SK-N-SH treated with all-trans-retinoic acid at 6 μM for 48 hours (cell line): ENCODE measurements at regions not wholly inside any gene's neighbourhood (a gene's known extent, or its start where the extent isn't known, plus 50 kb on each side); places are given as distances from the start of the nearest gene placed in this dataset.
A peak's percentile ranks its signal among the peaks of the same experiment; 100 is the strongest.

Source experiments
- ATAC-seq: fragments of 200-7000 bp; cut with Tn5 transposase; 3 replicates; pipeline ENCODE4 v1.9.1; 2020; ENCODE audit warnings: mild to moderate bottlenecking, moderate library complexity
- ARNTL ChIP-seq: fragments of 450-650 bp; formaldehyde crosslinking; IDR thresholded peaks from 2 replicates; pipeline ENCODE4 v1.5.0; 2020; ENCODE audit warnings: low read depth, mild to moderate bottlenecking, moderate library complexity, borderline replicate concordance
- BACH2 ChIP-seq: fragments of 250-450 bp; sonication (Bioruptor Pico); IDR thresholded peaks from 2 replicates; pipeline ENCODE4 v1.9.0; 2021; ENCODE audit warnings: mild to moderate bottlenecking, borderline replicate concordance
- CREB5 ChIP-seq: fragments of 250-450 bp; sonication (Bioruptor Pico); IDR thresholded peaks from 2 replicates; pipeline ENCODE4 v1.5.1; 2020; ENCODE audit warnings: low read depth, mild to moderate bottlenecking, moderate library complexity
- CSDC2 ChIP-seq: fragments of 250-450 bp; sonication (Bioruptor Pico); IDR thresholded peaks from 2 replicates; pipeline ENCODE4 v1.5.0; 2020; ENCODE audit warnings: mild to moderate bottlenecking, moderate library complexity
- CSRNP3 ChIP-seq: fragments of 250-450 bp; sonication (Bioruptor Pico); IDR thresholded peaks from 2 replicates; pipeline ENCODE4 v1.5.1; 2021; ENCODE audit warnings: mild to moderate bottlenecking, moderate library complexity
- ESRRG ChIP-seq: fragments of 250-450 bp; sonication (Bioruptor Pico); IDR thresholded peaks from 2 replicates; pipeline ENCODE4 v1.6.1; 2021; ENCODE audit warnings: mild to moderate bottlenecking
- GLIS3 ChIP-seq: fragments of 250-450 bp; sonication (Bioruptor Pico); IDR thresholded peaks from 2 replicates; pipeline ENCODE4 v1.5.0; 2020; ENCODE audit warnings: mild to moderate bottlenecking, moderate library complexity
- ISL1 ChIP-seq: fragments of 250-450 bp; sonication (Bioruptor Pico); IDR thresholded peaks from 2 replicates; pipeline ENCODE4 v2.1.2; 2022; ENCODE audit warnings: mild to moderate bottlenecking, moderate library complexity
- OSR1 ChIP-seq: fragments of 250-450 bp; sonication (Bioruptor Pico); IDR thresholded peaks from 2 replicates; pipeline ENCODE4 v1.8.0; 2022; ENCODE audit warnings: moderate library complexity, mild to moderate bottlenecking, inconsistent platforms
- POU6F1 ChIP-seq: fragments of 250-450 bp; sonication (Bioruptor Pico); IDR thresholded peaks from 2 replicates; pipeline ENCODE4 v1.8.0; 2021; ENCODE audit warnings: low read depth, mild to moderate bottlenecking, moderate library complexity, borderline replicate concordance
- RARB ChIP-seq: fragments of 250-450 bp; sonication (Bioruptor Pico); IDR thresholded peaks from 2 replicates; pipeline ENCODE4 v1.8.0; 2021; ENCODE audit warnings: mild to moderate bottlenecking, moderate library complexity
- SNAI2 ChIP-seq: fragments of 250-450 bp; sonication (Bioruptor Pico); IDR thresholded peaks from 2 replicates; pipeline ENCODE4 v1.5.0; 2020; ENCODE audit warnings: mild to moderate bottlenecking, moderate library complexity
- TOX ChIP-seq: fragments of 250-450 bp; sonication (Bioruptor Pico); IDR thresholded peaks from 2 replicates; pipeline ENCODE4 v1.8.0; 2021; ENCODE audit warnings: mild to moderate bottlenecking, moderate library complexity, borderline replicate concordance
- ZC3H10 ChIP-seq: fragments of 250-450 bp; sonication (Bioruptor Pico); IDR thresholded peaks from 2 replicates; pipeline ENCODE4 v1.5.1; 2021; ENCODE audit warnings: mild to moderate bottlenecking, moderate library complexity
- ZFP3 ChIP-seq: fragments of 250-450 bp; sonication (Bioruptor Pico); IDR thresholded peaks from 2 replicates; pipeline ENCODE4 v1.5.0; 2020; ENCODE audit warnings: mild to moderate bottlenecking, moderate library complexity
- ZNF565 ChIP-seq: fragments of 450-650 bp; formaldehyde crosslinking; conservative IDR thresholded peaks from 2 replicates; pipeline ENCODE4 v1.5.0; 2020; ENCODE audit warnings: low read depth, mild to moderate bottlenecking, moderate library complexity
- ZNF70 ChIP-seq: fragments of 450-650 bp; formaldehyde crosslinking; IDR thresholded peaks from 2 replicates; pipeline ENCODE4 v1.5.0; 2020; ENCODE audit warnings: mild to moderate bottlenecking, moderate library complexity
- ZNF8 ChIP-seq: fragments of 450-650 bp; formaldehyde crosslinking; IDR thresholded peaks from 2 replicates; pipeline ENCODE4 v1.5.0; 2020; ENCODE audit warnings: mild to moderate bottlenecking, moderate library complexity
- TF ChIP-seq, protein P1 (sequence below): fragments of 250-450 bp; sonication (Bioruptor Pico); IDR thresholded peaks from 2 replicates; pipeline ENCODE4 v1.8.0; 2020; ENCODE audit warnings: mild to moderate bottlenecking, moderate library complexity, borderline replicate concordance

DNA sequence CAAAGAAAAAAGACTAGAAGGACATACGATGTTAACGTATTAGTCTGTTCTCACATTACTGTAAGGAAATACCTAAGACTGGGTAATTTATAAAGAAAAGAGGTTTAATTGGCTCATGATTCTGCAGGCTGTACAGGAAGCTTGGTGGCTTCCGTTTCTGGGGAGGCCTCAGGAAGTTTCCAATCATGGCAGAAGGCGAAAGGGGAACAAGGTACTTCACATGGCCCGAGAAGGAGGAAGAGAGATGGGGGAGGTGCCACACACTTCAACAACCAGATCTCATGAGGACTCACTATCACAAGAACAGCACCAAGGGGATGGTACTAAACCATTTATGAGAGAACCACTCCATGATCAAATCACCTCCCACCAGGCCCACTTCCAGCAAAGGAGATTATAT is 110.1 kb downstream of the CARTPT start:
- no peak for ATAC-seq
- TF ChIP-seq, protein P1, sequence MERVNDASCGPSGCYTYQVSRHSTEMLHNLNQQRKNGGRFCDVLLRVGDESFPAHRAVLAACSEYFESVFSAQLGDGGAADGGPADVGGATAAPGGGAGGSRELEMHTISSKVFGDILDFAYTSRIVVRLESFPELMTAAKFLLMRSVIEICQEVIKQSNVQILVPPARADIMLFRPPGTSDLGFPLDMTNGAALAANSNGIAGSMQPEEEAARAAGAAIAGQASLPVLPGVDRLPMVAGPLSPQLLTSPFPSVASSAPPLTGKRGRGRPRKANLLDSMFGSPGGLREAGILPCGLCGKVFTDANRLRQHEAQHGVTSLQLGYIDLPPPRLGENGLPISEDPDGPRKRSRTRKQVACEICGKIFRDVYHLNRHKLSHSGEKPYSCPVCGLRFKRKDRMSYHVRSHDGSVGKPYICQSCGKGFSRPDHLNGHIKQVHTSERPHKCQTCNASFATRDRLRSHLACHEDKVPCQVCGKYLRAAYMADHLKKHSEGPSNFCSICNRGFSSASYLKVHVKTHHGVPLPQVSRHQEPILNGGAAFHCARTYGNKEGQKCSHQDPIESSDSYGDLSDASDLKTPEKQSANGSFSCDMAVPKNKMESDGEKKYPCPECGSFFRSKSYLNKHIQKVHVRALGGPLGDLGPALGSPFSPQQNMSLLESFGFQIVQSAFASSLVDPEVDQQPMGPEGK = no peak
- TF ChIP-seq GLIS3 (CRISPR knock-in tag) (no peak), CSDC2 (CRISPR knock-in tag) (no peak), ZNF70 (CRISPR knock-in tag) (no peak), ZNF8 (CRISPR knock-in tag) (no peak), TOX (CRISPR knock-in tag) (no peak), SNAI2 (CRISPR knock-in tag) (no peak), POU6F1 (CRISPR knock-in tag) (no peak), ARNTL (no peak), OSR1 (CRISPR knock-in tag) (no peak), ZNF565 (no peak), ZC3H10 (CRISPR knock-in tag) (no peak), ESRRG (CRISPR knock-in tag) (no peak)

DNA sequence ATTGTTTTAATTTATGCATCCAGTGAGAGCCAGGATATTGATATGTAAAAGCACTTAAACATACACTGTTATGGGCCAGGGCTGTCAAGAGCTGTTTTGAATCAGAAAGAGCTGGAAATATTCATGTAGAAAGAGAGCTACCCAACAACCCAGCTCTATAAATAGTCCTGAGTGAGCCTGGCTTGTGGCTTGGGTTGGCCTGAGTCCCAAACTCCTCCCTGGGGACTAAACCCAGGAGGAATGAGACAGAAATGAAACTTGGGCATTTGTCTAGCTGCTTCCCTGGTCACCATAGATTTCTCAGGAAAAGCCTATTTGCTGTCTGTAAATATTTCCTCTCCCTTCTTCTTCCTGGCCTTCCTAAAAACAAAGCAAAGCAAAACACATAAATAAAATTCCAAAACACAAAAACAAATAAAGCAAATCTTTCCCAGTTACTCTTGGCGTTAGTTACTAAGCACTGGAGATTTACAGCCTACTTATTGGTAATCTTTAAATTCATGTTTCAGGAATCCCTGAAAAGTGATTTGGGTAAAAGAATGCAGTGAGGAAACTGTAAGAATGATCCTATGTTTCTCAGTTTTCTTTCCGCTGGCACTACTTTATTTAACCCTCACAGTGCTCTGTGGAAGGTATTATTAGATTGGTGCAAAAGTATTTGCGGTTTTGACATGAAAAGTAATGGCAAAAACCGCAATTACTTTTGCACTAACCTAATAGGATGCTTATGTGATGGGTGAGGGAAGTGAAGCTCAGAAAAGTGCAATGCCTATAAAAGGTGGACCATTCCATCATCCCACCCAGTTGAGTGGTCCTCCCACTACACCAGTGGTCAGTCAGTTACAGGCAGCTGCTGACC is 111.8 kb downstream of the CARTPT start:
- TF ChIP-seq BACH2 (no peak), GLIS3 (CRISPR knock-in tag) (no peak), ZNF70 (CRISPR knock-in tag) (no peak), CSDC2 (CRISPR knock-in tag) (no peak), ISL1 (peak; percentile 72)
- peak; percentile 98 for ATAC-seq

DNA sequence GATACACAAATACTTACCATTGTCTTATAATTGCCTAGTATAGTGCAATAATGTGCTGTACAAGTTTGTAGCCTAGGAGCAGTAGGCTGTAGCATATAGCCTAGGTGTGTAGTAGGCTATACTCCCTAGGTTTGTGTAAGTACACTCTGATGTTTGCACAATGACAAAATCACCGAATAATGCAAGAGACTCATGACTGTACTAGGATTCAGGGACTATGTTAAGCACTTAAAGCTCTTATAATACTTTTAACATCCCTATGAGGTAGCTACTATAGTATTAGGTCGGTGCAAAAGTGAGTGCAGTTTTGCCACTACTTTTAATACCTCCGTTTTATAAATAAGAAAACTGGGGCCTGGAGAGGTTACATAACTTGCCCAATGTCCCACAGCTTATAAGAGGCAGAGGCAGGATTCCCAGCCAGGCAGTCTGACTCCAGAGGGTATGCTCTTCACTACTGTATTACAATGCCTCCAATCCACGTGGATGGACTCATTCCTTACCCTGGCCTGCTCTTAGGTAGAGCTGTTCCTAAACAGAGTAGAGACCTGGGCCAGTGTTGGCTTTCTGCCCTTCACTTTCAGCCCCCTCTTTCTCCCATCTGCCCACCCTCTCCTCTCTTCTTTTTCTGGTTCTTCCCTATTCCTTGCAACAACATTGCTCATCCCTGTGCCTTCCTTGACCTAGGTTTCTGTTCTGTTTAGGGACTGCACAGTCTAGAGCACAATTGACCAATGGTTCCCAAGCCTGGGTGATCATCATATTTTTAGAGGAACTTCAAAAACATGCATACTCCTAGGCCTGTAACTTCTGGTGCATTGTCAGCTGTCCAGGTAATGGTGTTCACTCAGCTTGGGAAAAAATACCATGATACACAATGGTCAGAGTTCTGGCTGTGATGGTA is 114.0 kb downstream of the CARTPT start:
- TF ChIP-seq CREB5 (CRISPR knock-in tag) (no peak), ZNF565 (no peak)
- ATAC-seq = no peak

DNA sequence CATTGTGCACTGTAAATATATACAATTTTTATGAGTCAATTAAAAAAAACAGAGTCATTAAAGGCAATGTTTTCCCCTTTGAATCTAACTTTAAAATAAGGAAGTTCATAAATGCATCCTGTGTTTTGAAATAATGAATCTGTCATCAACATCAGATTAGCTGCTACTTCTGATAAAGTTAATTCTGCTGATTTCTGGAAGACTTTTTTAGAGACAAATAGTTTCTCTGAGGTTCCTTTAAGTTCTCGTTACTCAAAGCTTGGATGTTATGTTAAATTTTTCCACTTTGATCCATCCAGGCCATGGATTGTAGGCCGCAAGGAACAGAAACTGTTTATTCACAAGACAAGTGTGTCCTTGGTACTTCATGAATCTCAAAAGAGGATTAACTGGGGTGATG is 115.5 kb downstream of the CARTPT start:
- TF ChIP-seq ZNF565 (no peak), CSRNP3 (no peak), ARNTL (no peak), ZFP3 (CRISPR knock-in tag) (no peak), RARB (CRISPR knock-in tag) (no peak), POU6F1 (CRISPR knock-in tag) (no peak)
- TF ChIP-seq, protein P1 = no peak
- no peak for ATAC-seq
